Hepatic stellate cell (primary cell): ENCODE measurements at regions not wholly inside any gene's neighbourhood (a gene's known extent, or its start where the extent isn't known, plus 50 kb on each side); places are given as distances from the start of the nearest gene placed in this dataset.
"Not testable (repeated sequence)": the region's sequence is repeated elsewhere in the genome, so short reads cannot be mapped to it uniquely, and the experiment has no call there.

ENCODE experiments used
- DNase-seq: peaks from one replicate; pipeline ENCODE4 v3.0.0; 2011; ENCODE audit warnings: low spot score

GRCh38 chr12:100083308-100083707 is 59.4 kb downstream of the BLTP3B start:
- no peak for DNase-seq

DNA sequence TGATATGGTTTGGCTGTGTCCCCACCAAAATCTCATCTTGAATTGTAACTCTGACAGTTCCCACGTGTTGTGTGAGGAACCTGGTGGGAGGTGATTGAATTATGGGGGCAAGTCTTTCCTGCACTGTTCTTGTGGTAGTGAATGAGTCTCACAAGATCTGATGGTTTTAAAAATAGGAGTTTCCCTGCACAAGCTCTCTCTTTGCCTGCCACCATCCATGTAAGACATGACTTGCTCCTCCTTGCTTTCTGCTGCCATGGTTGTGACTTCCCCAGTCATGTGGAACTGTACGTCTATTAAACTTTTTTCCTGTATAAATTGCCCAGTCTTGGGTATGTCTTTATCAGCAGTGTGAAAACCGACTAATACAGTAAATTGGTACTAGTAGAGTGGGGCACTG is 63.9 kb downstream of the BLTP3B start:
- DNase-seq, result not testable (repeated sequence)

- peak; percentile 4 for DNase-seq
Measured at GRCh38 chr12:100077367-100077766, 65.3 kb downstream of the BLTP3B start.

- DNase-seq, result no peak
Measured at GRCh38 chr12:100075598-100075997, 67.1 kb downstream of the BLTP3B start.

GRCh38 chr12:100069795-100070194 is 72.9 kb downstream of the BLTP3B start:
- no peak for DNase-seq

GRCh38 chr12:100068305-100068704 is 74.4 kb downstream of the BLTP3B start:
- DNase-seq, result no peak

GRCh38 chr12:100061814-100062213 is 77.1 kb upstream of the ANKS1B start:
- DNase-seq, result no peak

- DNase-seq, result peak; percentile 70
Measured at GRCh38 chr12:100058482-100059029, 73.8 kb upstream of the ANKS1B start.

- not testable (repeated sequence) for DNase-seq
Measured at GRCh38 chr12:100046202-100046601, 61.5 kb upstream of the ANKS1B start.

DNA sequence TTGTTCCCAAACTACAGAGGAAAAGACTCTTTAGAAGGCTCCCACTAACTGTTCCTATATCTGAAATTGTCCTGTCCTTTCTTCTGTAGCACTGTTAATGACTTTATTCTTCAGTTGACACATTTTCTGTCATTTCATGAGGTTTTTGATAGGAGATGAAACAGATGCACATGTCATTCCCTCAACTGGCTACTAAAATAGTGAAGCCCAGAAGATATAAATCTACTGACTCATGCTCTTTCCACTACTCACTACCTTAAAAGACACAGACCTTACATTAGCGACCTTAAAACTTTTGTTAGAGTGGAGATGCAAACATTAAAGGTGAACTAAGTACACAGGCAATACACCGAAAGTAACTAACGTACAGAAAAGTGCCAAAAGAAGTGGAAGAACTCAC is 59.5 kb upstream of the ANKS1B start:
- DNase-seq, result no peak

DNA sequence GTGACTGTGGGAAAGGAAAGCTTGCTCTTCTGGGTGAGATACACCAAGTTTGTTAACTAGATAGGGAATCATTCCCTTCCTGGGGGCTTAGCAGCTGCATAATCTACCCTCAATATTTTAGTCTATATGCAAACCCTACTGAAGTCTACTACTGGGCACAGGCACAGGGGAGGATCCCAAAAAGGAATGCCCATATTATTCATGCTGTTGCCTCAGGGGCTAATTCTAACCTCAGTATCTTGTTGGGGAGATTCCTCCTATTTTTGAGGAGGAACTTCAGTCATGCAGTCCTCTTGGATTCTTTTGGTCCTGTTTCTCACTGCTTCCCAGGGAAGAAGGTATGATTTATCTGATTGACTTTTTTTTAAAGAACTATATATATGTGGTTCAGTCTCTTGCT is 58.9 kb upstream of the ANKS1B start:
- DNase-seq, result no peak
